ENCODE measurements at regions not wholly inside any gene's neighbourhood (a gene's known extent, or its start where the extent isn't known, plus 50 kb on each side); places are given as distances from the start of the nearest gene placed in this dataset.

DNA sequence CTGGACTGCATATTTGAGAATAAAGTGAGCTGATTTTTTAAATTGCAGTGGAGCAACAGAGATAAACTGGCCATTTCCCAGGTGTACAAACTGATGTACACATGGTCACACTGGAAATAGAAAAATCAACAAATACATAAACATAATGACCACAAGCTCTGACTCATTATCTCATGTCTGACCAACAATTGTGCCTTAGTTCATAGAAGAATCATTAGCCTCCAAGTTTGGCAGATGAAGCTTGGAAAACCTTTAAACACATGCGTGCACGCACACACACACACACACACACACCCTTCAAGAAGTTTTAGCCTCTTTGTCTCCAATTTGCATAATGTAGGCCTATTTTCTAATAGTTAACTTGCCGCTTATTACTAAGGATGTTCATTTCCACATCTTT, 308.9 kb upstream of the POM121L12 start:
- no peak overlapping the region for H3K4ac ChIP-seq (replicated peaks; ENCODE audit: insufficient read length, low read depth, low read length)
- no peak overlapping the region for H3K18ac ChIP-seq (ENCODE audit: extremely low read depth, low read length)
- H3K56ac ChIP-seq (replicated peaks; ENCODE audit: insufficient read length, low read depth, low read length): no peak overlapping the region
- no peak for DNase-seq (ENCODE audit: low read depth in 1 of 2, low spot score in 2 of 2)
- H4K8ac ChIP-seq (ENCODE audit: extremely low read depth, insufficient read depth, low read length): no peak overlapping the region
- no peaks in the 10 kb centered on the region for H3K36me3 ChIP-seq (ENCODE audit: control insufficient read depth in 2 of 4, insufficient read depth in 4 of 4, low read length in 3 of 4)
- no peak overlapping the region for H4K5ac ChIP-seq (ENCODE audit: insufficient read length, low read depth, low read length)
- H3K4me1 ChIP-seq (replicated peaks in 1 of 4; ENCODE audit: control insufficient read depth in 3 of 4, insufficient read depth in 4 of 4, low read length in 3 of 4): no peaks in the 10 kb centered on the region
- H3K9me3 ChIP-seq (ENCODE audit: insufficient read depth in 2 of 2, low read depth in 1 of 2, low read length in 1 of 2): no peaks in the 10 kb centered on the region
- no peak overlapping the region for H4K91ac ChIP-seq (replicated peaks; ENCODE audit: insufficient read length, low read length)
- H2BK120ac ChIP-seq (replicated peaks; ENCODE audit: low read depth, low read length): no peak overlapping the region
- ChIA-PET CTCF (ENCODE audit: partially characterized antibody) (no interaction called here), POLR2A (ENCODE audit: partially characterized antibody) (no interaction called here)
- H3K79me2 ChIP-seq (ENCODE audit: control insufficient read depth in 1 of 2, insufficient read depth in 2 of 2, low read length in 2 of 2): no peaks in the 10 kb centered on the region
- no peak overlapping the region for H3K14ac ChIP-seq (ENCODE audit: insufficient read length)
- H3K23me2 ChIP-seq (ENCODE audit: low read depth, low read length): no peaks in the 10 kb centered on the region
- no peak overlapping the region for H3K9ac ChIP-seq (replicated peaks in 1 of 4; ENCODE audit: extremely low read depth in 1 of 4, low read depth in 3 of 4, low read length in 3 of 4)
- H2BK20ac ChIP-seq (ENCODE audit: low read length): no peak overlapping the region
- H3K79me1 ChIP-seq (ENCODE audit: low read depth, low read length): no peaks in the 10 kb centered on the region
- no peak overlapping the region for H2BK12ac ChIP-seq (ENCODE audit: low read depth, low read length)
- H2AFZ ChIP-seq (ENCODE audit: low read length): no peak overlapping the region
- H3K4me2 ChIP-seq (ENCODE audit: insufficient read depth in 1 of 2, low read depth in 2 of 2, low read length in 2 of 2): no peak overlapping the region
- H3K4me3 ChIP-seq (ENCODE audit: extremely low read depth in 1 of 4, insufficient read depth in 2 of 4, low read depth in 3 of 4, low read length in 4 of 4): no peak overlapping the region
- H2BK15ac ChIP-seq (ENCODE audit: low read length): no peak overlapping the region
- TF ChIP-seq GTF2F1 (IDR thresholded peaks at IDR 0.05; ENCODE audit: borderline replicate concordance, low read depth, low read length) (no peak), TAF7 (optimal IDR thresholded peaks at IDR 0.05; ENCODE audit: borderline replicate concordance, low read depth, low read length) (no peak), BCL11A (IDR thresholded peaks at IDR 0.05; ENCODE audit: low read depth in 2 of 2, low read length in 2 of 2) (no peak), SP4 (IDR thresholded peaks at IDR 0.05; ENCODE audit: low read length) (no peak), SP1 (IDR thresholded peaks at IDR 0.05; ENCODE audit: low read depth, low read length) (no peak)
- no peaks in the 10 kb centered on the region for H4K20me1 ChIP-seq (replicated peaks in 1 of 2; ENCODE audit: control insufficient read depth in 1 of 2, insufficient read depth in 2 of 2, low read length in 2 of 2)
- WGBS, 2 experiments (ENCODE audit: extremely low coverage in 1 of 2, insufficient coverage in 1 of 2, insufficient read length in 1 of 2, insufficient replicate concordance in 2 of 2, low coverage in 1 of 2, low lambda C conversion rate in 2 of 2, missing lambda C conversion rate in 1 of 2): 89% methylated on average over 3 of the region's 3 CpGs; no CpG with 5 or more reads in 1 of the 2 experiments
- no peak overlapping the region for H2BK5ac ChIP-seq (ENCODE audit: low read depth, low read length)
- no peak overlapping the region for H3K23ac ChIP-seq (ENCODE audit: insufficient read length)
- peaks cover 0 to 1% (median 0%) of the 10 kb centered on the region in 4 experiments; a peak in 1 of 7 replicates for H3K27me3 ChIP-seq (replicated peaks in 1 of 4; ENCODE audit: control insufficient read depth in 3 of 4, extremely low read depth in 1 of 4, insufficient read depth in 3 of 4, low read length in 3 of 4)
- FAIRE-seq: no peak
- H3K27ac ChIP-seq (ENCODE audit: low read depth, low read length): no peak overlapping the region
- H2AK5ac ChIP-seq (ENCODE audit: low read depth, low read length): no peak overlapping the region

All from H1 (cell line).